HEK293 (cell line): ENCODE measurements at regions not wholly inside any gene's neighbourhood (a gene's known extent, or its start where the extent isn't known, plus 50 kb on each side); places are given as distances from the start of the nearest gene placed in this dataset.

ENCODE experiments used
- CTCF ChIA-PET: fragments of 350-600 bp; formaldehyde crosslinking; extraction: SDS; loops from one replicate; lab custom pipeline; 2021; ENCODE audit warnings: antibody characterized with exemption; lab: Yijun Ruan, JAX
- POLR2A ChIA-PET: fragments of 300-600 bp; formaldehyde crosslinking; extraction: SDS; loops from one replicate; lab custom pipeline; 2020; ENCODE audit warnings: antibody characterized with exemption, inconsistent platforms; lab: Yijun Ruan, JAX
- H3K27ac ChIP-seq: fragments of 200-500 bp; sonication (Bioruptor generic); 2 replicates; pipeline ENCODE4 v1.5.1; 2014; ENCODE audit warnings: low read depth, low read length, control low read depth, inconsistent platforms; ENCODE audit errors: extremely low read depth
- H3K36me3 ChIP-seq, 2 experiments: fragments of 200-500 bp in 1 of 2; sonication (Bioruptor generic) in 1 of 2; 1 replicate in 1 of 2; 2 replicates in 1 of 2; pipeline ENCODE4 v1.5.1; 2014 to 2017; ENCODE audit warnings: inconsistent platforms in 2 of 2, low read length in 2 of 2; ENCODE audit not compliant: control insufficient read depth in 2 of 2, insufficient read depth in 1 of 2
- H3K4me1 ChIP-seq: fragments of 200-500 bp; sonication (Bioruptor generic); 2 replicates; pipeline ENCODE4 v1.5.1; 2014; ENCODE audit warnings: mild to moderate bottlenecking, low read length, inconsistent platforms; ENCODE audit not compliant: control insufficient read depth, insufficient read depth
- H3K4me3 ChIP-seq: 2 replicates; pipeline ENCODE4 v1.5.1; 2011; ENCODE audit warnings: low read depth, mild to moderate bottlenecking, control low read depth, low read length, moderate library complexity
- H3K9me3 ChIP-seq: fragments of 200-500 bp; sonication (Bioruptor generic); 2 replicates; pipeline ENCODE4 v1.5.1; 2014; ENCODE audit warnings: low read depth, low read length, inconsistent platforms; ENCODE audit not compliant: control insufficient read depth, insufficient read depth
- BCL11B ChIP-seq: fragments of 450-650 bp; formaldehyde crosslinking; IDR thresholded peaks from 2 replicates; pipeline ENCODE4 v1.5.1; 2016; ENCODE audit warnings: low read depth, missing biosample characterization, missing genetic modification characterization
- HOXA7 ChIP-seq: sonication (generic); formaldehyde crosslinking; IDR thresholded peaks from 2 replicates; pipeline ENCODE4 v1.8.1; 2022; ENCODE audit warnings: missing genetic modification reagents, borderline replicate concordance
- REPIN1 ChIP-seq: fragments of 450-650 bp; formaldehyde crosslinking; IDR thresholded peaks from 2 replicates; pipeline ENCODE4 v1.5.1; 2017; ENCODE audit warnings: missing biosample characterization, missing genetic modification characterization, low read depth
- YY1 ChIP-seq: fragments of 450-650 bp; formaldehyde crosslinking; IDR thresholded peaks from 2 replicates; pipeline ENCODE4 v1.5.1; 2018; ENCODE audit warnings: missing biosample characterization, missing genetic modification characterization
- YY2 ChIP-seq: fragments of 450-650 bp; formaldehyde crosslinking; IDR thresholded peaks from 2 replicates; pipeline ENCODE4 v1.5.1; 2016; ENCODE audit warnings: missing biosample characterization, missing genetic modification characterization
- ZBTB48 ChIP-seq: fragments of 450-650 bp; formaldehyde crosslinking; IDR thresholded peaks from 2 replicates; pipeline ENCODE4 v1.5.1; 2016; ENCODE audit warnings: missing biosample characterization, missing genetic modification characterization
- ZBTB8A ChIP-seq: fragments of 450-650 bp; formaldehyde crosslinking; IDR thresholded peaks from 2 replicates; pipeline ENCODE4 v1.5.1; 2016; ENCODE audit warnings: missing biosample characterization, missing genetic modification characterization
- ZNF140 ChIP-seq: fragments of 450-650 bp; formaldehyde crosslinking; IDR thresholded peaks from 2 replicates; pipeline ENCODE4 v1.5.1; 2016; ENCODE audit warnings: missing biosample characterization, missing genetic modification characterization
- ZNF19 ChIP-seq: fragments of 450-650 bp; formaldehyde crosslinking; IDR thresholded peaks from 2 replicates; pipeline ENCODE4; 2016; ENCODE audit warnings: missing biosample characterization, missing genetic modification characterization, low read depth
- ZNF202 ChIP-seq: fragments of 450-650 bp; formaldehyde crosslinking; IDR thresholded peaks from 2 replicates; pipeline ENCODE4 v1.5.1; 2016; ENCODE audit warnings: missing biosample characterization, missing genetic modification characterization, borderline replicate concordance
- ZNF23 ChIP-seq: fragments of 450-650 bp; formaldehyde crosslinking; IDR thresholded peaks from 2 replicates; pipeline ENCODE4 v1.5.1; 2016; ENCODE audit warnings: missing biosample characterization, missing genetic modification characterization, borderline replicate concordance
- ZNF239 ChIP-seq: fragments of 450-650 bp; formaldehyde crosslinking; IDR thresholded peaks from 2 replicates; pipeline ENCODE4 v1.5.1; 2016; ENCODE audit warnings: missing biosample characterization, missing genetic modification characterization
- ZNF248 ChIP-seq: fragments of 450-650 bp; formaldehyde crosslinking; IDR thresholded peaks from 2 replicates; pipeline ENCODE4 v1.5.1; 2017; ENCODE audit warnings: missing biosample characterization, missing genetic modification characterization
- ZNF350 ChIP-seq: fragments of 450-650 bp; formaldehyde crosslinking; IDR thresholded peaks from 2 replicates; pipeline ENCODE4 v1.5.0; 2017; ENCODE audit warnings: missing biosample characterization, mild to moderate bottlenecking, missing genetic modification characterization
- ZNF37A ChIP-seq: fragments of 450-650 bp; IDR thresholded peaks from 2 replicates; pipeline ENCODE4 v1.5.1; 2018; ENCODE audit warnings: missing biosample characterization, missing genetic modification characterization
- ZNF473 ChIP-seq: fragments of 450-650 bp; formaldehyde crosslinking; IDR thresholded peaks from 2 replicates; pipeline ENCODE4 v1.5.1; 2017; ENCODE audit warnings: missing biosample characterization, missing genetic modification characterization
- ZNF529 ChIP-seq: fragments of 450-650 bp; formaldehyde crosslinking; IDR thresholded peaks from 2 replicates; pipeline ENCODE4 v1.5.1; 2017; ENCODE audit warnings: missing genetic modification characterization, missing biosample characterization; ENCODE audit not compliant: insufficient replicate concordance
- ZNF555 ChIP-seq: fragments of 450-650 bp; formaldehyde crosslinking; conservative IDR thresholded peaks from 2 replicates; pipeline ENCODE4 v1.5.1; 2017; ENCODE audit warnings: missing biosample characterization, mild to moderate bottlenecking, missing genetic modification characterization, inconsistent platforms
- ZNF571 ChIP-seq: fragments of 450-650 bp; formaldehyde crosslinking; IDR thresholded peaks from 2 replicates; pipeline ENCODE4 v1.5.0; 2017; ENCODE audit warnings: missing biosample characterization, missing genetic modification characterization
- ZNF624 ChIP-seq: fragments of 450-650 bp; formaldehyde crosslinking; IDR thresholded peaks from 2 replicates; pipeline ENCODE4 v1.5.1; 2017; ENCODE audit warnings: missing biosample characterization, missing genetic modification characterization
- ZNF785 ChIP-seq: fragments of 450-650 bp; formaldehyde crosslinking; IDR thresholded peaks from 2 replicates; pipeline ENCODE4 v1.5.1; 2016; ENCODE audit warnings: missing biosample characterization, missing genetic modification characterization
- TF ChIP-seq, protein P1 (sequence below): fragments of 450-650 bp; formaldehyde crosslinking; IDR thresholded peaks from 2 replicates; pipeline ENCODE4 v1.5.1; 2017; ENCODE audit warnings: missing biosample characterization, missing genetic modification characterization
- TF ChIP-seq, protein P2 (sequence below): fragments of 450-650 bp; formaldehyde crosslinking; IDR thresholded peaks from 2 replicates; pipeline ENCODE4 v1.5.1; 2016; ENCODE audit warnings: missing biosample characterization, missing genetic modification characterization
- TF ChIP-seq, protein P3 (sequence below): fragments of 450-650 bp; formaldehyde crosslinking; IDR thresholded peaks from 2 replicates; pipeline ENCODE4 v1.5.1; 2016; ENCODE audit warnings: missing biosample characterization, missing genetic modification characterization
- TF ChIP-seq, protein P4 (sequence below): fragments of 450-650 bp; formaldehyde crosslinking; IDR thresholded peaks from 2 replicates; pipeline ENCODE4 v1.5.1; 2016; ENCODE audit warnings: missing biosample characterization, missing genetic modification characterization, low read depth
- TF ChIP-seq, protein P5 (sequence below): fragments of 450-650 bp; formaldehyde crosslinking; IDR thresholded peaks from 2 replicates; pipeline ENCODE4 v1.5.1; 2016; ENCODE audit warnings: missing biosample characterization, missing genetic modification characterization
- TF ChIP-seq, protein P6 (sequence below): fragments of 450-650 bp; IDR thresholded peaks from 2 replicates; pipeline ENCODE4 v1.5.1; 2018; ENCODE audit warnings: missing biosample characterization, mild to moderate bottlenecking, missing genetic modification characterization

DNA sequence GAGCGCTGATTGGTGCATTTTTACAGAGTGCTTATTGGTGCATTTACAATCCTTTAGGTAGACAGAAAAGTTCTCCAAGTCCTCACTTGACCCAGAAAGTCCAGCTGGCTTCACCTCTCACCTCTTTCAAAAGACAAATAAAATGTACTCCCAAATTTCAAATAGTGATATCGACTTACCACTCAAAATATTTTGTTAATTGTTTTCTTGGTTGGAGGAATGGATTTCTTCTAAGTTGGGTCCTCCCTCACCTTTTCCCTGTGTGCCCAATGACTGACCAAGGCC, 338.4 kb upstream of the KLF3 start:
- Histone ChIP-seq H3K36me3 (no peaks in the 10 kb centered on the region), H3K4me3 (no peak overlapping the region), H3K27ac (no peak overlapping the region), H3K4me1 (no peaks in the 10 kb centered on the region), H3K9me3 (no peaks in the 10 kb centered on the region)
- POLR2A ChIA-PET, result no interaction called here
- CTCF ChIA-PET, result interaction anchor here (0.6 kb wide), 1 partner anchor 1762 kb away, joined by 7 read pairs; no protein-coding TSS in a partner anchor
- TF ChIP-seq, protein P1, sequence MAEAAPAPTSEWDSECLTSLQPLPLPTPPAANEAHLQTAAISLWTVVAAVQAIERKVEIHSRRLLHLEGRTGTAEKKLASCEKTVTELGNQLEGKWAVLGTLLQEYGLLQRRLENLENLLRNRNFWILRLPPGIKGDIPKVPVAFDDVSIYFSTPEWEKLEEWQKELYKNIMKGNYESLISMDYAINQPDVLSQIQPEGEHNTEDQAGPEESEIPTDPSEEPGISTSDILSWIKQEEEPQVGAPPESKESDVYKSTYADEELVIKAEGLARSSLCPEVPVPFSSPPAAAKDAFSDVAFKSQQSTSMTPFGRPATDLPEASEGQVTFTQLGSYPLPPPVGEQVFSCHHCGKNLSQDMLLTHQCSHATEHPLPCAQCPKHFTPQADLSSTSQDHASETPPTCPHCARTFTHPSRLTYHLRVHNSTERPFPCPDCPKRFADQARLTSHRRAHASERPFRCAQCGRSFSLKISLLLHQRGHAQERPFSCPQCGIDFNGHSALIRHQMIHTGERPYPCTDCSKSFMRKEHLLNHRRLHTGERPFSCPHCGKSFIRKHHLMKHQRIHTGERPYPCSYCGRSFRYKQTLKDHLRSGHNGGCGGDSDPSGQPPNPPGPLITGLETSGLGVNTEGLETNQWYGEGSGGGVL (tag by site-specific recombination), result no peak
- TF ChIP-seq ZNF23 (tag by site-specific recombination), result no peak
- no peak for TF ChIP-seq YY1 (tag by site-specific recombination)
- no peak for TF ChIP-seq BCL11B
- TF ChIP-seq HOXA7, result no peak
- TF ChIP-seq ZNF785 (tag by site-specific recombination), result no peak
- TF ChIP-seq ZNF140 (tag by site-specific recombination), result no peak
- TF ChIP-seq ZBTB8A (tag by site-specific recombination), result no peak
- TF ChIP-seq ZNF571, result no peak
- TF ChIP-seq, protein P2, sequence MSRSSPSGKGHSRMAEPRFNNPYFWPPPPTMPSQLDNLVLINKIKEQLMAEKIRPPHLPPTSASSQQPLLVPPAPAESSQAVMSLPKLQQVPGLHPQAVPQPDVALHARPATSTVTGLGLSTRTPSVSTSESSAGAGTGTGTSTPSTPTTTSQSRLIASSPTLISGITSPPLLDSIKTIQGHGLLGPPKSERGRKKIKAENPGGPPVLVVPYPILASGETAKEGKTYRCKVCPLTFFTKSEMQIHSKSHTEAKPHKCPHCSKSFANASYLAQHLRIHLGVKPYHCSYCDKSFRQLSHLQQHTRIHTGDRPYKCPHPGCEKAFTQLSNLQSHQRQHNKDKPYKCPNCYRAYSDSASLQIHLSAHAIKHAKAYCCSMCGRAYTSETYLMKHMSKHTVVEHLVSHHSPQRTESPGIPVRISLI (tag by site-specific recombination), result no peak
- TF ChIP-seq, protein P3, sequence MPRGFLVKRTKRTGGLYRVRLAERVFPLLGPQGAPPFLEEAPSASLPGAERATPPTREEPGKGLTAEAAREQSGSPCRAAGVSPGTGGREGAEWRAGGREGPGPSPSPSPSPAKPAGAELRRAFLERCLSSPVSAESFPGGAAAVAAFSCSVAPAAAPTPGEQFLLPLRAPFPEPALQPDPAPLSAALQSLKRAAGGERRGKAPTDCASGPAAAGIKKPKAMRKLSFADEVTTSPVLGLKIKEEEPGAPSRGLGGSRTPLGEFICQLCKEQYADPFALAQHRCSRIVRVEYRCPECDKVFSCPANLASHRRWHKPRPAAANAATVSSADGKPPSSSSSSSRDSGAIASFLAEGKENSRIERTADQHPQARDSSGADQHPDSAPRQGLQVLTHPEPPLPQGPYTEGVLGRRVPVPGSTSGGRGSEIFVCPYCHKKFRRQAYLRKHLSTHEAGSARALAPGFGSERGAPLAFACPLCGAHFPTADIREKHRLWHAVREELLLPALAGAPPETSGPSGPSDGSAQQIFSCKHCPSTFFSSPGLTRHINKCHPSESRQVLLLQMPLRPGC (tag by site-specific recombination), result no peak
- TF ChIP-seq, protein P4, sequence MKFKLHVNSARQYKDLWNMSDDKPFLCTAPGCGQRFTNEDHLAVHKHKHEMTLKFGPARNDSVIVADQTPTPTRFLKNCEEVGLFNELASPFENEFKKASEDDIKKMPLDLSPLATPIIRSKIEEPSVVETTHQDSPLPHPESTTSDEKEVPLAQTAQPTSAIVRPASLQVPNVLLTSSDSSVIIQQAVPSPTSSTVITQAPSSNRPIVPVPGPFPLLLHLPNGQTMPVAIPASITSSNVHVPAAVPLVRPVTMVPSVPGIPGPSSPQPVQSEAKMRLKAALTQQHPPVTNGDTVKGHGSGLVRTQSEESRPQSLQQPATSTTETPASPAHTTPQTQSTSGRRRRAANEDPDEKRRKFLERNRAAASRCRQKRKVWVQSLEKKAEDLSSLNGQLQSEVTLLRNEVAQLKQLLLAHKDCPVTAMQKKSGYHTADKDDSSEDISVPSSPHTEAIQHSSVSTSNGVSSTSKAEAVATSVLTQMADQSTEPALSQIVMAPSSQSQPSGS (tag by site-specific recombination), result no peak
- no peak for TF ChIP-seq ZNF473 (tag by site-specific recombination)
- TF ChIP-seq, protein P5, sequence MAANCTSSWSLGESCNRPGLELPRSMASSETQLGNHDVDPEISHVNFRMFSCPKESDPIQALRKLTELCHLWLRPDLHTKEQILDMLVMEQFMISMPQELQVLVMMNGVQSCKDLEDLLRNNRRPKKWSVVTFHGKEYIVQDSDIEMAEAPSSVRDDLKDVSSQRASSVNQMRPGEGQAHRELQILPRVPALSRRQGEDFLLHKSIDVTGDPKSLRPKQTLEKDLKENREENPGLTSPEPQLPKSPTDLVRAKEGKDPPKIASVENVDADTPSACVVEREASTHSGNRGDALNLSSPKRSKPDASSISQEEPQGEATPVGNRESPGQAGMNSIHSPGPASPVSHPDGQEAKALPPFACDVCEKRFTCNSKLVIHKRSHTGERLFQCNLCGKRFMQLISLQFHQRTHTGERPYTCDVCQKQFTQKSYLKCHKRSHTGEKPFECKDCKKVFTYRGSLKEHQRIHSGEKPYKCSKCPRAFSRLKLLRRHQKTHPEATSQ, result no peak

DNA sequence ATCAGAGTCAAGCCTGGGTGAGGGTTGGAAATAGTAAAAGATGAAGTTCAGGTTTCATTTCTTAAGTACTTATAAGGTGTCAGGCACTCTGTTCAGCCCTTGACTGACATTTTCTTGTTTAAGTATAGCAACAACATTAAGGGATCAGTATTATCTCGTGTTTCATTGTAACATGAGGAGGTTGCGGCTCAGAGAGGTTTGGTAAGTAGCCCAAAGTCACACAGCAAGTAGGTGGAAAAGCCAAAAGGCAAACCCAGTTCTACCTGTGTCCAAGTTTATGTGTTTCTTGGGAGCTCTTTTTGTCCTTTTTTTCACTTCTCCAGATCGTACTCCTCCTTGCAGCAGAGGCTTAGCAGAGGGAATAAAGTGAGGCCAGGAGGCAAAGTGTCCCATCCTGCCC, 337.5 kb upstream of the KLF3 start:
- no peak for TF ChIP-seq ZNF624 (tag by site-specific recombination)
- no peak for TF ChIP-seq ZBTB48 (tag by site-specific recombination)
- TF ChIP-seq REPIN1, result no peak
- no peak for TF ChIP-seq ZNF350 (tag by site-specific recombination)
- no peak for TF ChIP-seq ZNF248 (tag by site-specific recombination)
- TF ChIP-seq BCL11B, result no peak
- TF ChIP-seq ZNF555, result no peak
- no peak for TF ChIP-seq ZNF37A (tag by site-specific recombination)
- TF ChIP-seq, protein P6, sequence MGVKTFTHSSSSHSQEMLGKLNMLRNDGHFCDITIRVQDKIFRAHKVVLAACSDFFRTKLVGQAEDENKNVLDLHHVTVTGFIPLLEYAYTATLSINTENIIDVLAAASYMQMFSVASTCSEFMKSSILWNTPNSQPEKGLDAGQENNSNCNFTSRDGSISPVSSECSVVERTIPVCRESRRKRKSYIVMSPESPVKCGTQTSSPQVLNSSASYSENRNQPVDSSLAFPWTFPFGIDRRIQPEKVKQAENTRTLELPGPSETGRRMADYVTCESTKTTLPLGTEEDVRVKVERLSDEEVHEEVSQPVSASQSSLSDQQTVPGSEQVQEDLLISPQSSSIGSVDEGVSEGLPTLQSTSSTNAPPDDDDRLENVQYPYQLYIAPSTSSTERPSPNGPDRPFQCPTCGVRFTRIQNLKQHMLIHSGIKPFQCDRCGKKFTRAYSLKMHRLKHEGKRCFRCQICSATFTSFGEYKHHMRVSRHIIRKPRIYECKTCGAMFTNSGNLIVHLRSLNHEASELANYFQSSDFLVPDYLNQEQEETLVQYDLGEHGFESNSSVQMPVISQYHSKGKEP, result no peak
- no peak for TF ChIP-seq ZNF19 (tag by site-specific recombination)
- no peak for TF ChIP-seq ZNF239 (tag by site-specific recombination)
- TF ChIP-seq YY2, result no peak
- TF ChIP-seq ZNF529 (tag by site-specific recombination), result no peak
- no peak for TF ChIP-seq ZNF202 (tag by site-specific recombination)
- TF ChIP-seq, all 188 proteins: peak for 0
- H3K36me3 ChIP-seq, result no peaks in the 10 kb centered on the region
- H3K4me3 ChIP-seq, result no peak overlapping the region
- ChIA-PET CTCF (no interaction called here), POLR2A (no interaction called here)
- H3K4me1 ChIP-seq, result no peaks in the 10 kb centered on the region
- no peaks in the 10 kb centered on the region for H3K9me3 ChIP-seq
- H3K27ac ChIP-seq, result no peak overlapping the region
